Ammon's horn (tissue), 1 donor: ENCODE measurements at regions not wholly inside any gene's neighbourhood (a gene's known extent, or its start where the extent isn't known, plus 50 kb on each side); places are given as distances from the start of the nearest gene placed in this dataset.
"Not testable (repeated sequence)": the region's sequence is repeated elsewhere in the genome, so short reads cannot be mapped to it uniquely, and the experiment has no call there.

Experiments used
- DNase-seq: peaks from one replicate; pipeline ENCODE4 v3.0.0-alpha.2; 2016; ENCODE audit warnings: low spot score

DNA sequence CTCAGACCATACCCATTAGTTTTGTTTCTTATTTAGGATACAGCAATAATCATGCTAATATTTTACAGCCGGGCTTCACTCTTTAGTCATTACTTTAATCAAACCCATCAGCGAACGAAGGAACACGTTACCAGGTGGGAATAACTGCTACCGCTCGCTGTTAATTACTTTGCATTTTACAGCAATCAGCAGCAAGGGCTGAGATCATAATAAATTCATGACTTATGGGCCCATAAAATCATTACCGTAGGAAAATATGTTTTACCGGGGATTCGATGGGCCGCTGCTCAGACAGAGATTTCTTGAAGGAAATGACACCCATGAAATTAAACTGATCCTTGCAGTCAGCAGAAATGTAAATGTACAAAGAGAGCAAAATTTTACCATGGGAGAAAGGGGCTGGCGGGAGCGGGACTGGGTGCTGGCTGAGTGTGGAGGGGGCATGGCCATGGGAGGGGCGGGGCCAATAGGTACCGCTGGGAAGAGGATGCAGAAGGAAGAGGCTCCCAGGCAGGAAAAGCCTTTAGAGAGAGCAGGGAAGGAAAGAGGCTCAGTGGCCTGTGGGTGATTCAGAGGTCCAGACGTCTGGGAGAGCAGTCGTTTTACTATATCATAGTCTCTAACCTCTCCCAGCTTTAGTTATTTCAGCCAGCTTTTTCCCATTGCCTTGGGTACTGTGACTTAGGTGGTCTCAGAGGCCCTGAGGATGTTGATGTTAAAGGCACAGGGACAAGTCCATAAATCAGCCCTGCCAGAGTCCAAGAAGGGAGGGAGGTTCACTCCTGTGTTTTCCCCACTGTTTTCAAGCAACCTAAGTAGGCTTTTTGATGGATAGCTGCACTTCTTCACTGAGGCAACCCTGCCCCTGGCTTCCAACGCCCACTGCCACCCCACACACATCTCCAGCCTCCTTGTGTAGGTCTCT lies 258.9 kb downstream of the SEC16B start:
- no peak for DNase-seq

DNA sequence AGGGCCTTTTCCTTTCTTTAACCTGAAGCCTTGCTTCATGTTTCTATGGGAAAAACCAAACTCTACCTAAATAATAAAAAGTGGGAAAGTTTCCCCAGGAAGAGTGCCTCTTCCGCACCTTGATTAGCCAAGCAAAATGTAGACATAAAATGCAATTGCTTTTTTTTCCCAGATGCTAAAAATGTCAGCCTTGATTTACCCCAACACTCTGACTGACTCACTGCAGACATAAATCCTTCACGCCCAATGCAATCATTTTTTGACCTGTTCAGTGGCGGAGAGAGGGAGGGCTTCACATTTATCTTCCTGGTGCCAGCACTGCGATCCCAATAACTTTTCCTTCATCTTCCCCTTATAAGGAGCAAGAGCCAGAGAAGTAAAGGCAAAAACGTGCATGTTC lies 261.5 kb downstream of the SEC16B start:
- no peak for DNase-seq

DNA sequence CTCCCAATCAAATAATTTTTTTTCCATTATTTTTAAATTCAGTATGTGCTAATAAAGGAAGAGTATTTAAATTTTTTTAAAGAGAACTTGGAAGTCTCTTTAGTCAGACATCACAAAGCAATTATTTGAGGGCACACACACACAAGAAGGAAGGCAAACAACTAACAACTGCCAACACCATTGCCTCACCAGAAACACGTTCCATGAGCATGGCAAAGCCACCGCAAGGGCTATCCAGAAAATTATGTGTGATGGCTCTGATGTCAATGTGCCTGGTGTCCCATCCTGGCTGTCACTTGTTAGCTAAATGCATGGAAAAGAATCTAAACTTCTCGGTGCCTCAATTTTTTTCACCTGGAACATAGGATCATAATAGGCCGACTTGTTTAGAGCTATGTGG lies 262.9 kb downstream of the SEC16B start:
- no peak for DNase-seq

DNA sequence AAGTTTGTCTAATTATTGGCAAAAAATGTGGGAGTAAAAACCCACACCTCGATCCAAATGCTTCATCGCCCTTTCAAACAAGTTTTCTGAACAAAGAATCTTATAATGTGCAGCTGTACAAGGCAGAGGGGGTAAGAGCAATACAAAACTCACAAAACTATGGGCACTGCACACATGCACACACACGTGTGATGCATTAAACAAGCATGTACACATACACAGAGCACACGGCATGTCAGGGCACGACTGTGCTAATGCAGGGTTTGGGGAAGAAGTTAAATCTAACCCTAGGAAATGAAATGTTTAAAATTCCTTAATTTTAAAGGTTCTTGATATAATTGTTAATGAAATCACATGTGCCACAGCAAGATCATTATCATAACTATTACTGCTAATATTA lies 264.0 kb downstream of the SEC16B start:
- DNase-seq: no peak

DNA sequence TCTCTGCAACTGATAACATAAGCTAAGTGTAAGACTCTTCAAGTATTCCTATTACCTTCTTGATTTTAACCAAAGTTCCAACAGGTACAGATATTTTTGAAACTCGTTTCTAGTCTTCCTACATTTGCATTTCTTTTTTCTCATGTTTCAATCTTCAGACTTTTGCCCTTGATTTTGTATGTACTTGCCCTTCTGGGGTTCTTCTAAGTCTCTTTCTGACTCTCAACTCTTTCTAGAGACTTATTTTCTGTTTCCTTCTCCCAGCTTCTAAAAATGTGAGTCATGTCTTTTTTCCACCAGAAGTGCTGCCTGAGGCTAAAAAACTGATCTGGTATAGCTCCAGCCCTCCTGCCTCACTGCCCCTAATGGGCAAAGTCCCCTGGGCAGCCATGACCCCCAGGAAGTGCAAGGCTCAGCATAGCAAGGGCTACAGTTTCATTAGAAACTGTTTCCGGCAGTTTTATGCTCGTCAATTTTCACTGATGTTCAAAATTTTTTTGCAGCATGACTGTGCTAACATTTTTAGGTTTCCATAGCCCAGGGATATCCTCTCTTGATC lies 265.9 kb downstream of the SEC16B start:
- no peak for DNase-seq

DNA sequence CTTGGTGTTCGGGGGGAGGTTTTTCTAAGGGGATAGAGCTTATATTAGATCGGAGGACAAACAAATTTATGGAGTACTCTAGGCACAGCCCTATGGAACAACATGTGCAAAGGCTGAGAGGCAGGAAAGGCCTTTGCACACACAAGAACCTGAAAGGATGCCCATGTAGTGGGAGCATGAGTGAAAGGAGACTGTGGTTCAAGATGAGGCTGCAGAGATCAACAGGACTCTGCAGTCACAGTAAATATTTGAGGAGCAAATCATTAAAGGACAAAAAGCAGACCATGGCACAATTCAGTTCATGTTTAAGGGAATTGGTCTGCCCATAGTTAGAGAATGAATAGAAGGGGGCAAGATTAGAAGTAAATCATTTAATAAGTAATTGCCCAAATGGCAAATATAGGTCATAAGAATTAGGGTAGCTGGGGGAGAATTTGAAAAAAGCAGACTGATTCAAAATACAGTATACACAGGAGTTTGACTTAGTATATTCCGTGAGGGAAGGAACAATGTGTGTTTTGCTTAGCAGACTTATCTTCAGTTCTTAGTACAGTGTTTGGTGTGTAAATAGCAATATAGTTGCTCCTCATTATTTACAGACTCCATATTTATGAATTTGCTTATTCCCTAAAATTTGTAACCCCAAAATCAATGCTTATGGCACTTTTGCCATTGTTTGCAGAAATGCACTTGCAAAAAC lies 268.1 kb downstream of the SEC16B start:
- DNase-seq: no peak

DNA sequence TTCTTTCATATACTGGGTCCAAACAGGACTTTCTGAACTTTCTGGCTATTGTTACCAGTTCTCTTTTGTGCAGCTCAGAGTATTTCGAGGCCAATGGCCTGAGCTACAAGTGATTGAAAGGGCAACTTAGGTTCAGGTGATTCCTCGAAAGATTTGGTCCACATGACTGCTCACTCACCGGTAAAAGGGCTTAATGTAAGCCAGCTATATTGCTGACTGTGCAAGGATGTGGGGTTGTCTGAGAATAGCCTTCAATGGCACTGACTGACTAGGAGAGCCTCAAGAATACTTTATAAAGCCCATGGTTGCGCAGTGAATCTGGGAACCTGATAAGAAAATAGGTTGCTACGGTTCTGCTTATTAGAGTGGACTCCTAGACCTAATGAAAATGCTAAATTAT lies 269.0 kb downstream of the SEC16B start:
- DNase-seq: no peak

DNA sequence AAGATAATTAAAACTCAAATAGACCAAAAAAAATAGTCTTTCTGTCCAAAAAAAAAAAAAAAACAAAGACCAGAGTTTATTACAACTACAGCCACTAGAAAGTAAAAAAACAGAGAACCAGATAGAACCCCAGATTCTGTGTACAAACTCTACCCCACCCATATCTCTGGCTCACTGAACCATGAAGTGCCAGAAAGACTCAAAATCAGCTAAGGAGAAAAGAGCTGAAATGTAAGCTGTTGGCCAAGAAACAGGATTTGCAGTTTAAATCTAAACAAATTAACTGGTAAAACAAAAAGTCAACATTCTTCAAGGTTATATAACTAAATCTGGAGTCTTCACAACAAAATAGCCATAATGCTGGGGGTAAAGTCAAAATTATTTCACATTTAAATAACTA lies 278.9 kb downstream of the SEC16B start:
- no peak for DNase-seq

DNA sequence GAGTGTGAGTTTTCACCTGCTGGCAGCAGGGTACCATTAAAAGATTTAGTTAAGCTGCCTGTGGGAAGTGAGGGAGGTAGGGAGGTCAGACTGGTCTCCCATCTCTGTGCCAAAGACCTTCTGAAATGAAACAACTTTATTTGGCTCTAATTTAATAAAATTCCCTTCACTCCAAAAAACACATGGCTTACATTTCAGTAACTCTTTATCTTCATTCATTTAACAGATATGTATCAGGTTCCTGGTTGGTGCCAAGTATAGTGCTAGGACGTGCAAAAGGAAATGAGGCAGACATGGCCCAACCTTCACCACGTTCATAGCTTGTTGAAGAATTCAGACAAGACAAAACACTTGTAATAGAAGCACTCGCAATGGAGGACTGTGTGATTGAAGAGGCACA lies 282.3 kb downstream of the SEC16B start:
- no peak for DNase-seq

DNA sequence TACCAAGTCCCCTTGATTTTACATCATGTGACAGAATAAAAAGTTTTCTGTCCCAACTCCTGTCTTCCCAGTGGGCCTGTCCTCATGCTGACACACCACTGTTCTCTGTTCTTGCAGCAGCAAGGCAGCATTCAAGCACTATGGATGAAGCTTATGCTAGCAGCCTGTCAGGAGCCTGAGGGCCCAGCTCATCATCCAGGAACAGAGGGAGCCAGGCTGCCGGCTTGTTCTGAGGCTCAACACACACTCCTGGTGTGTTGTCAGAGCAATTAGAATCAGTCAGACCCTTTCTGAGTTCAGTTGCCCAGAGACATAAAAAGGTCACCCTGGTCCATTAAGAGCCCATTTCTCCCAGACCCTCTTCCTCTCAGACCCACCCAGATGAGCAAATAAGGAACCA lies 282.9 kb downstream of the SEC16B start:
- DNase-seq: no peak

DNA sequence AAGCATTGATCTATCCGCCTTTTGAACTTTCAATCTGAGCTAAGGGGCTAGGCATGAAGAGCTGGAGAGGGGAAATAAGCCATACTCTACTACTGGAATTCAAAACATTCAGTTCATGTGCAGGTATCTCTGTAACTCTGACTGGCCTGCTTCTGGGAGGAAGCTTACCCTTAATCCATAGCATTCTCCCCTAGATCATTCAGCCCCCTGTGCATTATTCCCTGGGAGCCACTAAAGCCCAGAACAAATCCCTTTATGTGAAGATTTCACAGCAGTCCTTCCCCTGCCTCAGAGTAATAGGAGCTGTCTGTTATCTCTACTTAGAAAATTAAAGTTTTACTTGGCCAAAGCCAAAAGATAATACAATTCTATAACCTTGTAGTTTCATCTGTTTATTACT lies 300.7 kb downstream of the SEC16B start:
- no peak for DNase-seq

DNA sequence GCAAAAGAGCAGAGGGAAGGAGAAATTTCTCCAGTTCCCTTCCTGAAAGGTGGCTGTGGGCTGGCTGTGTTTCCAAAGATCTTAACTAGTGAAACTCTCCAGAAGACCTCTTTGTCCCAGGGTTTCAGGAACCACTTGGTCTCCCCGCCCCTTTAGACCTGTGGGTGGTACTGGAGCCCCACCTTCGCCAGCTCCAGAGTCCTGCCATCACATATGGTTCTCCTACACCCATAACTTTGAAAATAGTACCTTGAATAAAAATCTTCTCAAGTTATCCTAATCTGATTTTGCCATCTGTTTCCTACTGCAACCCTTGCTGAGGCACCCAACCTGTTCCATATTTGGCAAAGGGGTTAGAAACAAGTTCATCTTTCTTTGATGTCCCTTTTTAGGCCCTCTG lies 303.9 kb downstream of the SEC16B start:
- no peak for DNase-seq

DNA sequence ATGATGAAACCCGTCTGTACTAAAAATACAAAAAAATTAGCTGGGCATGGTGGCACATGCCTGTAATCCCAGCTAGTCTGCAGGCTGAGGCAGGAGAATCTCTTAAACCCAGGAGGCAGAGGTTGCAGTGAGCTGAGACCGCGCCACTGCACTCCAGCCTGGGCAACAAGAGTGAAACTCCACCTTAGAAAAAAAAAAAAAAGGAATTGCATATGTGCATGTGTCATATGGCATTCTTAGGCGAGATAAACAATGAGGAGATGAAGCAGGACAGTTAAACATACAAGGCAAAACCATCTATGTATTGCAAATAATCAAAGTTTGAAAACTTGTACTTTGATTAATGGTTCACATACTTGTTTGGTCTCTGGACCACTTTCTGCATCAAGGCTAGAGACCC lies 305.1 kb downstream of the SEC16B start:
- DNase-seq: not testable (repeated sequence)

DNA sequence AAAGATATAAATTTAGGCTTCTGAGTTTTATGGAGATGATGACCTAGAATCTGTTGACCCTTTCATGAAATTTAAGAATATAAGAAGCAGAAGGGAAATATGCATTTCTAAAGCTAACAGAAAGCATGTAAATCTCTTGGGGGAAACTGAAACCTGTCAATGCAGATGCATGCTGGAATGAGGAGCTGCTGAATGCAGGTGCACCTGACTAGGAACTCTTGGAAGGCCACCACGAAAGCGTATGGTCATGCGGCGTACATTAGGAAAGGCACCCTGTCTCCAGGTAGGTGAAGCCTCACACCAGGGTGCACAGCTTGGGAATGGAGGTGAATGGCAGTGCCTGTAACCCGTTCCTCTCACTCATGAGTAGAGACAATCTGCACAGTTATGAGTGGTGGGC lies 309.7 kb downstream of the SEC16B start:
- DNase-seq: no peak

DNA sequence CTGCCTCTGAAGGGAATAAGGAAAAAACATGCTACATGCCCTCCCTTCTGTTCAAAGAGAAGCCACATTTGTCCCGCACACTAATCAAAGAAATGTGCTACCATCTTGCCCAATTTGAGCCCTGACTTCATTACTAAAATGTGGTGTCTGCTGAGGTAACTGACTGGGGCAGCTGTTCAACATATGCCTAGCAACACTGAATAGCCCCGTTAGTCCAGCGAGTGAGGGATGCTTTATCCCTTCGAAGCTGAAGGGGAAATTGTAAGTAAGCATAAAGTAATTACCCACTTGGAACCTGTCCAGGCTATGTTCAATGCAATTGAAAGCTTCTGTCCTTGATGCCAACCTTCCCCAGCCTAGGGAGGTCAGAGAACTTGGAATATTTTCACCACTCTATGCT lies 310.6 kb downstream of the SEC16B start:
- DNase-seq: no peak

DNA sequence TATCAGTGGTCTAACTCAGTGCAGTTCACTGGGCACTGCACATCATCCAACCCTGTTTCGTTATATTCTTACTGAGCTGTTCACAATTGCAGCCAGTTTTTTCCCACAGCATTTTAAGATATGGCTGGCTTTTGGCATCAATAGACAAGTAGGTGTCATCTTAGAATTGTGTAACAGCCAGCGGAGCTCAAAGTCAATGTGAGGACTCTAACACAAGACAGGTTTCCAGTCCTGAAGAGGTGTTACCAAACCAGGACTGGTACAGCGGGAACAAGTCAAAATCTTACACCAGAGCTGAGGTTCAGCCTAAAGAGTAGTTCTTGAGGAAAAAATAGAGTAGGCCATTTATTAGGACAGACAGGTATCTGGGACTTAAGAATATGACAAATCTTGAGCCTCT lies 313.3 kb downstream of the SEC16B start:
- DNase-seq: no peak

DNA sequence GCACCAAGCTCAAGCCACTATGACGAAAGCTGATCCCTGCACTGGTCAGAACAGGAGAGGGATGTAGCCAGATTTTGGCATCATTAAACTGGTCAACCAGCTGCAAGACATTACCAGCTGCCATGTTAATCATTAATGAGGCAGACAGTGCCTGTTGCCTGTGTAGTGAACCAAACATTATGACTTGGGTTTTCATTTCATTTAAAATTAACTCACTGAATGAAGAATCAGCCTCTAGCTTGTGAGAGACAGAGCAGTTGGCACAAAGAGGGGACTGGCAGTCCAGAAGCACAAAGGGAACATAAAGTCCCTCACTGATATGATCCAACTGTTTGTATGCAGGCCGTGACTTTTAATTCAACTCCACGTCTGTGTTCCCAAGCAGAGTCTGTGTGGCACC lies 318.9 kb downstream of the SEC16B start:
- peak; percentile 31 for DNase-seq

DNA sequence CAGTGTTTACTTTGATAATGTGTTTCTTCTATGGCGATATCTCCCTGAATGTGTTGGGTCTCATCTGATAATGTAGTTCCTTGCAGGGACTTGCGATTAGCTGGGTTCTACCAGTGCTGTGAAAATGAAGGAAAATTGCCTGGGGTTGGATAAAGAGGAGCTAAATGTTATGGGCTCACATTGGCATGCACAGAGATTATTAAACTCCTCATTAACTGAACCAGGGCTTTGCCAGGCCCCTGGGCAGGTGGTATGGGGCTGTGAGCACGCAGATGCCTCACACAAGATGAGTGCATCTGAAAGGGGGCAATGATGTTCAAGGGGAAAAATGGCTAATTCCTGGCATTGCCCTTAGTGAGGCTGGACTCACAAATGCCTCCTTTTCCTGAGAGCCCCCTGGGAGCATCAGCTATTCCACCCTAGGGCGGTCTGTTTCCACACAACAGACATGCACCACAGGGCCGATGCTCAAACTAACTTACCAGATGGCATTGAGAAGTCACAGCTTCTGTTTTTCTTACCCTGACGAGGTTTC lies 321.1 kb downstream of the SEC16B start:
- no peak for DNase-seq

DNA sequence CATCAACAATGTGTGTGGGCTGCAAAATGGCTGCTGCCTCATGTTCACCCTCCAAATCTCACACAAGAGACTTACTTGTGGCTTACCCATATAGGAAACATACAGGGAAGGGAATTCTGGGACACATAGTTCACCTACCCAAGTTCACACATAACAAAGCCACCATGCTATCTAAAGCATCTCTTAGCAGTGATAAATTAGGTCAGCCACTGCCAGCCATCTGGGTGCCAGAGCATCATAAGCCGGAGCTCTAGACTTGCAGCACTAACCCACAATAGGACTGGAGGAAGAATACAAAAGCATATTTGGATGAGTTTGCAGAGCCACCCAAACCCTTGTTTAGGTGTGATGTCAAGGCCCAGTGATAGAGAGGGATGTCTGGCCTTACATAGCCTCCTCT lies 321.7 kb downstream of the SEC16B start:
- no peak for DNase-seq

DNA sequence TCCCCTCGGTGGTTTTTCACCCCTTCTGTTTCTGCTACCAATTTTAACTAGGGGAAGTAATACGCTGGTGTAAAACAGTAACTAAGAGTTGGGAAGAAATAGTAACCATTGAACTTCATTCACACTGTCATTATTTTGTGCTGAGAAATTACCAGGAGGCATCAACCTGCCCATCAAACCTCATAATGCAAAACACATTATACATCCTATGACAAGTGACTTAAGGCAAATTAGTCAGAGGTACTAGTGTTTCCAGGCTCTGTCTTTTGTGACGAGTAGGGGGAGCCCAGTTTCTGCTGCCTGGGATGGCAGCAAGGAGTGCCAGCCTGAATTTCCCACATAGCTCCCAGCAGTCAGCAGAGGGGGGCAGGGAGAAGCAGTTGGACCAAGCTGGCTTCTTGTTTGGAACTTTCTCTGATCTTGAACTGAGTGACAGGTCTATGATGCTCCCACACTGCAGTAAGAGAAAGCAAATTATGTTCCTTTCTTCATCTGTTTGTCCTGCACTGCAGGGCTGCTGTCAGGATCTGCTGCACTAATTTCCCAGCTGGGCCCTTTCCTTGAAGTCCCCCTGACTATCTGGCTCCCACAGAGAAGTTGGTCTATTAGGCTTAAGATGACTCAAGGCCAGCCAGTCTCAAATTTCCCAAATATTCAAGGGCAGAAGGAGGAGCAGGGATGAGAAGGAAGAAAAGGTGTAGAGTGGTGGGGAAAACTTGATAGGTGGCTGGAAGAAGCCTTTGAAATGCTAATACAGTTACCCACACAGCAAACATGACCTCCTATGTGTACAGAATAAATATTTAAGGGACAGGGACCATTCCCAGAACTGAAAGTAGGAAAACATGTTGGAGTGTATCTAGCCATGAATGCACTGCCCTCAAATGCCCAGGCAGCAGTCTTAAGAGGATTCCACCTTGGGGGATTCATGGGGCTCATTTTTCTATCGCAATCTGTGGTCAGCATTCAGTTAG lies 322.8 kb downstream of the SEC16B start:
- DNase-seq: peak; percentile 14

DNA sequence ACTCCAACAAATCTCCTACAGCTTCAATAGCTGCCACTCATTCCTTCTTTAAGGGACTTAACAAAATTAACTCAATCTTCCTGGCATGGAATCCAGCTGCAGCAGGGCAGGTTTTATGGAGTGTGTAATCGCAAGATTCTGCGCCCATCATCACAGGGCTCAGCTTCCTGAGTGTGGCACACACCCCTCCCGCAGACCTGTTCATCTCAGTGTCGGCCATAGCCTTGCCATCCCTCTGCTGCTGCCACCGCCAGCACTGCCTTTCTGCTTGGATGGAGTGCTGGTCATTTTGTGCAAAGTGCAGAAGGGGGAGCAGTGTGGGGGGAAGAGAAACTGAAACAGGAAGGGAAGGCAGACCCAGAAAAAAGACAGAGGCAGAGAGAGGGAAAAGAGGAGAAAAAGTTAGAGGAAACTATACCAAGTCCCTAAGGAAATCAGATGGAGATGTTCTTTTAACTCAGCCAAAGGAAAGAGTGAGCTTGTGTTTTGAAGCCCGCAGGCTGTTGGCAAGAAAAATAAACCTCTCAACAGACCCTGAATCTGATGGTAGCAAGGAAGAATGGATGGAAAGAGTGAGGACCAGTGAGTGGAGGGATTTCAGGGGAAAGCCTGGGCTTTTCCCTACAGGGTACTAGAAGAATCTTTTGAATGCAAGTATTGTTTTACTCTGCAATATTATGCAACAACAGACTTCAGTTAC lies 324.2 kb downstream of the SEC16B start:
- DNase-seq: peak; percentile 50
